COLO668 (cell line): ENCODE measurements at regions not wholly inside any gene's neighbourhood (a gene's known extent, or its start where the extent isn't known, plus 50 kb on each side); places are given as distances from the start of the nearest gene placed in this dataset.

Experiments used
- DNase-seq: peaks from one replicate; lab custom pipeline; 2025; ENCODE audit not compliant: unreplicated experiment; lab: John Stamatoyannopoulos, UW

- no peak for DNase-seq
Measured at GRCh38 chr4:59068722-59069418, 1958.7 kb upstream of the IGFBP7 start.

DNA sequence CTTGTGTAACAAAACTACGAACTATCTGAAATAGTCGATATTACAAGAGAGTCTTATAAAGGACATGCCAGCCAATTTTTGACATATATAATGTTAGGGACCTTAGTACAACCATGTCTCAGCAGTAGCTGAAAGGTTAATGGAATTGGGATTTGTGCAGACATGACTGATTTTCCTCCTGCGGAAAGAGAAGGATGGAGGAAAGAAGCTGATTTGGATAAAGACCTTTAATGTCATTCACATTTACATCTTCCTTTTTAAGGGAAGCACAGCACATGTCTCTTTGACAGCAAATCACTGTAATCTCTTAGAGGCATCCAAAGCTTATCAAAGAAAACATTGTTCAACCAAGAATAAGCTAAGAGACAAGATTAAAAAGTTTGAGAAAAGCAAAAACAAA, 1976.2 kb upstream of the IGFBP7 start:
- no peak for DNase-seq

GRCh38 chr4:59091146-59092142, 1981.3 kb upstream of the IGFBP7 start:
- no peak for DNase-seq

DNA sequence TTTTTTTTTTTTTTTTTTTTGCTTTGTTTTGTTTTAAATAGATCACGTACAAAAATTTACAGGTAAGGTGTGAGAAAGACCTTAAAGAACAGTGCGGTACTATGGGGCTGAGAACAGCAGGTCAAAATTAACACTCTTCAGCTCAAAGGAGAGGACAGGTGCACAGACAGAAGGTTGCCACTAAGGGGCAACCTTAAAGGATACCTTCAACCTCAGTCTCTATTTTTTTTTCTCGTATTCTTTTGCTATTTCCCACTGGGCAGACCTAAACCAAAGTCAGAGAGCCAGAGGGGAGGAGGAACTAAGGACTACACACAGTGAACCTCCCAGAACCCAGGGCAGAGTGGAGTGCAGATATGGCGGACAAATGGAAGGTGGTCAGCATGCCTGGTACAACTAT, 1984.3 kb upstream of the IGFBP7 start:
- DNase-seq = no peak

- no peak for DNase-seq
Measured at GRCh38 chr4:59102311-59102710, 1992.1 kb upstream of the IGFBP7 start.

DNA sequence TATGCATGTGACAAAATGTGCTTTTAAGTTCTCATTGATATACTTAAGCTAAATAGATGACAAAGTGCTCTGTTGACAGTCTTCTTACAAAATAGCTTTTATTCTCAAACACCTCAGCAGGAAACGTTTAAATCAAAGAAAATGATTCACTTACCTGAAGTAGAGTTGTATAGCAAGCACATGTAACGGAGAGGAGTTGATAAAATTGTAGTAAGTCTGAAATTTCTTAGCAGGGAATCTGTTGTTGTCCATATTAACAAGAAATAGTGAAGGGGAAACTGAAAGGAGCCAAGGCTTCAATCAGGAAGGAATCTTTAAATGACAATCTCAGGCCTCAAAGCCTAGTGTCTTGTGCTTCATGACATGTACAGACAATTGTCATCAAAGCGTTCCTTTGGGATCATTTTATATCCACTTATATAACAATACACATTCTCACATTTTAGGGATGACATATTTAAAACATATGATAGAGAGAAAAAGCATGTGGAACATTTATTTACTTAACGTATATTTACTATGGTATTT, 2010.2 kb upstream of the IGFBP7 start:
- no peak for DNase-seq

DNA sequence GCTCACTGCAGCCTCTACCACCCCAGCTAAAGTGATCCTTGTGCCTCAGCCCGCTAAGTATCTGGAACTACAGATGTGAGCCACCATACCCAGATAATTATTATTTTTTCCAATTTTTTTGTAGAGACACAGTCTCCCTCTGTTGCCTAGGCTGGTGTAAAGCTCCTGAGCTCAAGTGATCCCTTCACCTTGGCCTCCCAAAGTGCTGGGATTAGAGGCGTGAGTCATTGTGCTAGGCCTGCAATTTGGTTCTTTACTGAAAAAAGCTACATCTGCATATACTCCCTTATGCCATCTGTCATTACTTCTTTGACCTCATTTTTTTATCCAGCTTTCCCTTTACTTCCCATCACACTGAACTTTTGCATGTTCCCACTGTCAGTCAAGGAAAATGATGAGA, 2012.4 kb upstream of the IGFBP7 start:
- DNase-seq = no peak

- DNase-seq = no peak
Measured at GRCh38 chr4:59126159-59126558, 2016.0 kb upstream of the IGFBP7 start.

DNA sequence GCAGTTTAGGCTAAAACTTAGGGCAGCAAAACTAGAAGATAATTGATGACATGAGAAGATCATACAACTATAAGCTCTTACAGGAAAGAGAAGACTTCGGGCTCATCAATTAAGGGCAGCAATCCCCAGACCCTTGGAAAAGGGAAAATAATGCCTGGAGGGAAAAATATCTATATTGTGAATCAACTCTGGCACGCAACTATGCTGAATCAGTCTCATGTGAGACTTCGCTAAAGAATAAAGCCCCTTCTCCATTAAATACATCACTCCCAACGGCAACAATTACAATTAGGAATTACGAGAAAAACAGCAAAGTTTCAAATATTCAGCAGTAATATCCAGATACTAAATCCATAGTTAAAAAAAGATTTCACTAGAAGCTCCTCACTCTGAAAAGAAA, 2016.8 kb upstream of the IGFBP7 start:
- DNase-seq = no peak

- DNase-seq = no peak
Measured at GRCh38 chr4:59127743-59128142, 2017.6 kb upstream of the IGFBP7 start.

DNA sequence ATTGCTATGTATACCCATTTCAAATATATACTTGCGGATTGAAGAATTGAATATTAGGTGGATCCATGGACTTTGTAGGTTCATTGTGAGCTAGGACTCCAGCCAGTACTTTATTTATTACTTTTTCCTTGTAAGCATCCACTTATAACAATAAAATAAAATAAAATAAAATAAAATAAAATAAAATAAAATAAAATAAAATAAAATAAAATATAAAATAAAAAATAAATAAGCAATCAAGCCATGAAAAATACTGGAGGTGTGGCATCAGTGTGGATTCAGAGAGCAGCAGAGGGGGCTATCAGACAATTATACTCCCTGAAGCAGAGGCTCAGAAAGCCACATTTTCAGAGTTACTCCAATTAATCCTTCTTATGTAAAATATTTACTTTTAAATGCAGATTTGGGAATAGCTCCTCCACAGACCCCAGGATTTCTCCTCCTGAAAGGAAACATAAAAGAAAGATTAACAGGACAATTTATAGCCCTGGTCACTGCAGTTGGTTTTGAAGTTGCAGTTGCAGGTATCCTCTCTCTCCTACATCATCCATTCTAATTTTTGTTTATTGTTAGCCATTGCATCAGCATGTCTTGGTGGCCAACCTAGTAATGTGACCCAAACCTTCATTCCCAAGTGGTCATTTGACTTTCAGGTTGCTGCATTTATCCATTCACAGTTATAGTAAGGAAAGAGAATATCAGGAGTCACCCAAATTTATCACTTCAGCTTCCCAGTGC, 2025.2 kb upstream of the IGFBP7 start:
- DNase-seq = no peak

DNA sequence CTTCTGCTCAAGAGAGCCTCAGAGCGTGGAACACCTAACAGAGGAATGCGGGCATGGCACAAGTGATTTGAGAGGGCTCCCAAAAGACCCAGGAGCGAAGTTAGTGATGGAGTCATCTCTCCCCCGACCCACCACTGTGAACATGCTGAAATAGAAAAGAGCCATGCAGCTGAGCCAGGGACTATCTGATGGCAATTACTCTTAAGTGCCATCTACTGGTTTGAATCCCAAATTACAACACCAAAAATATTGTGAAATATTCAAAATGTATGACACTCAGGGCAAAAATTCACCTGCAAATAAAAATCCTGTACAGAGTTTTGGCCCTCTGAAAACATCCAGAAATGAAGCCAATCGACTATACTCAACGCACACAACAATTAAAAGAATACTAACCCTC, 2038.9 kb upstream of the ADGRL3 start:
- DNase-seq = no peak

GRCh38 chr4:59175617-59176016, 2024.5 kb upstream of the ADGRL3 start:
- DNase-seq = no peak

GRCh38 chr4:59179372-59179771, 2020.8 kb upstream of the ADGRL3 start:
- no peak for DNase-seq

DNA sequence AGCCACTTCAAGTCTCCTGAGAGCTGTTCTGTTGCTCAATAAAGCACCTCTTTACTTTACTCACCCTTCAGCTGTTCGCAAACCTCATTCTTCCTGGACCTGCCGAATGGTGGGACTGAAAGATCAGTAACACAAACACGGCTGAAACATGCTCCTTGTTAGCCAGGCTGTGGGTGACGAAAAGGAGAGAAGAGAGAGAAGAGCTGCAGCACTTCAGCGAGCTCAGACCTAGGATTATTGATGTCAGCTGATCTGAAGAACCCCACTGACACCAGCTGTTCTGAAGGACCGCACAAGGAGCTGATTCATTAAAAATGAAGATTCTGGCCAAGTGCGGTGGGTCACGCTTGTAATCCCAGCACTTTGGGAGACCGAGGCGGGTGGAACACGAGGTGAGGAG, 2020.0 kb upstream of the ADGRL3 start:
- DNase-seq = no peak

DNA sequence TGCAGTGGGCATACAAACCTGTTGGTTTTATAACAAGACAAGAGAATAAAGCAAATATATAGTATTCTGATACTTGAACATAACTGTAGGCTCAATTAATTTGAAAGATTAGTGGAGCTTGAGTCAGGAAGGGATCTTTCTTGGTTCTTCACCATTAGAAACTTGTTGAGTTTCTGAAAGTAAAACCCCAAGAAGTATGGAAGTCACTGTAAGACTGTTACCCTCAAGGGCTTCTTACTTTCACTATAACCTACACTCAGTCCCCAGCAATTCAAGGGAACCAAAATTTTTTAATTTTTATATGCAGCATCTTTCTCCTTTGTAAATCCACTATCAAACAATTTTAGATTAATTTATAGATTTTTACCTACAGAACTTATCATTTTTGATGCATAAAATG, 2019.2 kb upstream of the ADGRL3 start:
- no peak for DNase-seq

GRCh38 chr4:59195839-59196238, 2004.3 kb upstream of the ADGRL3 start:
- no peak for DNase-seq

DNA sequence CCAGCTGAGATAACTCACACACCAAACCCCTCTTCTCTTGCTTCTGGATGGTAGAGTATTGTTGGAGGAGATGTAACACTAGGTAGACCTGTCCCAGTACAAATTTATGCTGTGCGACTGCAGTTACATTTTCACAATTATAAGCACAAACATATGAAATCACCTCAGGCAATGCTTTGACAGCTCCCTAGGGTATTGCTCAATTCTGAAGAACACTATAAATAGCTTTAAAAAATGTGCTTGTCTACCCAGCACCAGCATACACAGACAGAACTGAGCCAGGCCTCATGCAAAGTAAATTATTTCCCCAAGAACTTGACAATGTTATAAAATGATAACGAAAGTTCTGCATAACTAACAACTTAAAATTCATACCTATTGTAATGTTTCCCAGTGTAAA, 1999.1 kb upstream of the ADGRL3 start:
- no peak for DNase-seq

GRCh38 chr4:59217910-59218631, 1982.1 kb upstream of the ADGRL3 start:
- no peak for DNase-seq

DNA sequence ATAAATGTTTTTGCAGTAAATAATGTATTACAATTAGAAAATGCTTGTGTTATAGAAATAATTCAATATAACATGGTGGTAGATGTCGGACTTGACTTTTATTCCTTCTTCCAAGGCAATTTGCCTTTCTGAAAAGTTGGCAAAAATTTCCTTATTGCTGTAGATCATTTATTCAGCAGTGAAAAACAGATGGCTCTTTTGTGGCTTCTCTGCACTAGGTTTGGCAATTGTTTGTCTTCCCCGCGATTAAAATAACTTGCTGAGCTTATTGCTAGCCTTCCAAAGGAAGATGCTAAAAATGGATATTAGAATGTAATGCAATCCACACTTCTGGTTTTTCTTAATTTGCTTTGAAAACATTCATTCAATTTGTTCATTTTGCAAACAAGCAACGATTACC, 1977.9 kb upstream of the ADGRL3 start:
- DNase-seq = no peak
